ENCODE measurements at regions not wholly inside any gene's neighbourhood (a gene's known extent, or its start where the extent isn't known, plus 50 kb on each side); places are given as distances from the start of the nearest gene placed in this dataset.

DNA sequence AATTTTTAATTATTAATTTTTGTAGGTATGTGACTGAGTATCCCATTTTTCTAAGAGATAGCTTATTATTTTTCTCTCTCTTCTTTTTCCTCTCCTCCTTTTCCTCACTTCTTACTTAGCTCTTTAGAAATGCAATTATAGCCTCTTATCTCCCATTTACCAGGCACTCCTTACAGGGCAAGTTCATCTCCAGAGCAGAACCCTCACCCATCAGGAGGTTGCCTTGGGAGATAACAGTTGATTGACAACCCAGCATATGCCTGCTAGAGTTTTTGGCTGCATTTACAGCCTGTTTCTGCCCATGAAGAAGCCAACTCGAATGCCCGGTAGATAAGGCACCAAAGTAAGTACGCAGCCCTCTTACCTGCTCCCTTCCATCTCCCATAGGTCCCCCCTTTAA lies 572.9 kb upstream of the ZFP42 start:
- Histone ChIP-seq H2AFZ (ENCODE audit: low read length) (no peak overlapping the region), H2AK5ac (ENCODE audit: low read depth, low read length) (no peak overlapping the region), H2BK12ac (ENCODE audit: low read depth, low read length) (no peak overlapping the region), H2BK15ac (ENCODE audit: low read length) (no peak overlapping the region), H2BK120ac (replicated peaks; ENCODE audit: low read depth, low read length) (no peak overlapping the region), H3K36me3 (ENCODE audit: control insufficient read depth in 2 of 4, insufficient read depth in 4 of 4, low read length in 3 of 4) (no peaks in the 10 kb centered on the region), H3K4me3 (ENCODE audit: extremely low read depth in 1 of 4, insufficient read depth in 2 of 4, low read depth in 3 of 4, low read length in 4 of 4) (no peak overlapping the region), H3K27ac (ENCODE audit: low read depth, low read length) (no peak overlapping the region), H3K4me2 (ENCODE audit: insufficient read depth in 1 of 2, low read depth in 2 of 2, low read length in 2 of 2) (no peak overlapping the region), H3K9ac (replicated peaks in 1 of 4; ENCODE audit: extremely low read depth in 1 of 4, low read depth in 3 of 4, low read length in 3 of 4) (no peak overlapping the region), H4K8ac (ENCODE audit: extremely low read depth, insufficient read depth, low read length) (no peak overlapping the region), H3K27me3 (replicated peaks in 1 of 4; ENCODE audit: control insufficient read depth in 3 of 4, extremely low read depth in 1 of 4, insufficient read depth in 3 of 4, low read length in 3 of 4) (no peaks in the 10 kb centered on the region), H3K79me1 (ENCODE audit: low read depth, low read length) (no peaks in the 10 kb centered on the region), H4K5ac (ENCODE audit: insufficient read length, low read depth, low read length) (no peak overlapping the region), H3K4ac (replicated peaks; ENCODE audit: insufficient read length, low read depth, low read length) (no peak overlapping the region), H2BK20ac (ENCODE audit: low read length) (no peak overlapping the region; the same call in 1 of the 2 replicates), H3K56ac (replicated peaks; ENCODE audit: insufficient read length, low read depth, low read length) (no peak overlapping the region), H4K91ac (replicated peaks; ENCODE audit: insufficient read length, low read length) (no peak overlapping the region), H3K23me2 (ENCODE audit: low read depth, low read length) (no peaks in the 10 kb centered on the region), H3K18ac (ENCODE audit: extremely low read depth, low read length) (no peak overlapping the region), H2BK5ac (ENCODE audit: low read depth, low read length) (no peak overlapping the region), H3K4me1 (replicated peaks in 1 of 4; ENCODE audit: control insufficient read depth in 3 of 4, insufficient read depth in 4 of 4, low read length in 3 of 4) (no peaks in the 10 kb centered on the region), H3K79me2 (ENCODE audit: control insufficient read depth in 1 of 2, insufficient read depth in 2 of 2, low read length in 2 of 2) (no peaks in the 10 kb centered on the region), H3K23ac (ENCODE audit: insufficient read length) (no peak overlapping the region), H3K9me3 (ENCODE audit: insufficient read depth in 2 of 2, low read depth in 1 of 2, low read length in 1 of 2) (peaks cover 0 to 8% of the 10 kb centered on the region in 2 experiments; a peak in 1 of 4 replicates), H3K14ac (ENCODE audit: insufficient read length) (no peak overlapping the region), H4K20me1 (replicated peaks in 1 of 2; ENCODE audit: control insufficient read depth in 1 of 2, insufficient read depth in 2 of 2, low read length in 2 of 2) (no peaks in the 10 kb centered on the region)
- POLR2A ChIA-PET (ENCODE audit: partially characterized antibody) = interaction anchor here (0.7 kb wide), 1 partner anchor 8 kb away, joined by 3 read pairs; no protein-coding TSS in a partner anchor
- DNase-seq (ENCODE audit: low read depth in 1 of 2, low spot score in 2 of 2) = no peak
- CTCF ChIA-PET (ENCODE audit: partially characterized antibody) = interaction anchor here (1.3 to 1.4 kb wide), 2 partner anchors 9 to 473 kb away, joined by 3 read pairs; no protein-coding TSS in a partner anchor
- WGBS, 2 experiments (ENCODE audit: extremely low coverage in 1 of 2, insufficient coverage in 1 of 2, insufficient read length in 1 of 2, insufficient replicate concordance in 2 of 2, low coverage in 1 of 2, low lambda C conversion rate in 2 of 2, missing lambda C conversion rate in 1 of 2) = 90% methylated on average over 3 of the region's 3 CpGs; no CpG with 5 or more reads in 1 of the 2 experiments
- no peak for FAIRE-seq
- TF ChIP-seq POU5F1 (IDR thresholded peaks at IDR 0.05; ENCODE audit: low read depth, low read length) = no peak
- no peak for TF ChIP-seq PHF8 (conservative IDR thresholded peaks at IDR 0.05; ENCODE audit: low read depth, low read length)
- no peak for TF ChIP-seq TEAD4 (IDR thresholded peaks at IDR 0.05; ENCODE audit: low read depth, low read length)

All from H1 (cell line).